HCT116 (cell line): ENCODE measurements at regions not wholly inside any gene's neighbourhood (a gene's known extent, or its start where the extent isn't known, plus 50 kb on each side); places are given as distances from the start of the nearest gene placed in this dataset.

ENCODE experiments used
- ATAC-seq: fragments of 200-7000 bp; cut with Tn5 transposase; 2 replicates; pipeline ENCODE4 v1.9.1; 2020; ENCODE audit warnings: mild to moderate bottlenecking, moderate library complexity
- BruUV-seq: library from RNA; stranded (reverse); fragments of 400-500 nt; replicated peaks from 2 replicates; lab custom pipeline; 2021; lab: Mats Ljungman, UMichigan
- CTCF ChIA-PET: fragments of 300-600 bp; sonication (Branson Sonifier 250); formaldehyde crosslinking; loops from one replicate; lab custom pipeline; 2021; ENCODE audit warnings: antibody characterized with exemption; lab: Charles Lee
- POLR2A ChIA-PET: fragments of 300-600, 350-600 bp; sonication (Branson Sonifier 250); formaldehyde crosslinking; loops from one replicate; lab custom pipeline; 2021; ENCODE audit warnings: antibody characterized with exemption; lab: Charles Lee
- RAD21 ChIA-PET, 2 experiments: fragments of 300-600 bp; sonication (Branson Sonifier 250); formaldehyde crosslinking; loops; one replicate each; lab custom pipeline; 2023; ENCODE audit warnings: low total read pairs in 2 of 2; ENCODE audit not compliant: uncharacterized antibody in 2 of 2, unreplicated experiment in 2 of 2, low non-redundant PET in 1 of 2; lab: Charles Lee
- DNase-seq: peaks from one replicate; pipeline ENCODE4 v3.0.0-alpha.2; 2010; ENCODE audit warnings: low read depth, low spot score
- H2AFZ ChIP-seq: fragments of 200-600 bp; shearing (Covaris generic), sonication (generic); 2 replicates; pipeline ENCODE4 v1.6.1; 2017; ENCODE audit warnings: low read depth, mixed run types, mixed read lengths, antibody characterized with exemption, low read length; ENCODE audit not compliant: poor library complexity, severe bottlenecking
- H3K27ac ChIP-seq: 2 replicates; pipeline ENCODE4 v1.5.1; 2012; ENCODE audit warnings: low read depth, low read length
- H3K27me3 ChIP-seq: fragments of 200-600 bp; sonication (generic); 2 replicates; pipeline ENCODE4 v1.6.1; 2016; ENCODE audit warnings: mixed run types, low read length, mixed read lengths; ENCODE audit not compliant: insufficient read depth
- H3K36me3 ChIP-seq, 2 experiments: fragments of 200-500 bp in 1 of 2; fragments of 200-600 bp in 1 of 2; sonication (Bioruptor generic) in 1 of 2; sonication (generic) in 1 of 2; 2 replicates each; pipeline versions ENCODE4 v1.5.1 to v1.6.1; 2014 to 2016; ENCODE audit warnings: low read length in 2 of 2, inconsistent platforms in 1 of 2, mixed read lengths in 1 of 2, mixed run types in 1 of 2; ENCODE audit not compliant: insufficient read depth in 2 of 2, control insufficient read depth in 1 of 2
- H3K4me1 ChIP-seq, 2 experiments: fragments of 200-600 bp in 1 of 2; sonication (generic) in 1 of 2; 2 replicates each; pipeline versions ENCODE4 v1.5.1 to v1.6.1; 2012 to 2017; ENCODE audit warnings: low read length in 2 of 2, inconsistent platforms in 1 of 2, mild to moderate bottlenecking in 1 of 2, mixed read lengths in 1 of 2, mixed run types in 1 of 2, moderate library complexity in 1 of 2; ENCODE audit not compliant: insufficient read depth in 2 of 2, control insufficient read depth in 1 of 2
- H3K4me2 ChIP-seq: fragments of 200-600 bp; sonication (generic); 2 replicates; pipeline ENCODE4 v1.6.1; 2017; ENCODE audit warnings: mixed run types, low read length, mixed read lengths
- H3K4me3 ChIP-seq, 2 experiments: fragments of 200-600 bp in 1 of 2; sonication (generic) in 1 of 2; replicated peaks in 1 of 2; 2 replicates each; pipeline ENCODE4 v1.5.1; 2011 to 2016; ENCODE audit warnings: low read length in 2 of 2, control low read depth in 1 of 2, low read depth in 1 of 2, mild to moderate bottlenecking in 1 of 2, mixed read lengths in 1 of 2, mixed run types in 1 of 2
- H3K79me2 ChIP-seq: fragments of 200-600 bp; sonication (generic); 2 replicates; pipeline ENCODE4 v1.6.1; 2017; ENCODE audit warnings: mild to moderate bottlenecking, mixed run types, low read length, moderate library complexity, mixed read lengths; ENCODE audit not compliant: insufficient read depth
- H3K9ac ChIP-seq: fragments of 200-600 bp; sonication (generic); 2 replicates; pipeline ENCODE4 v1.6.1; 2016; ENCODE audit warnings: low read length, mixed read lengths
- H3K9me2 ChIP-seq: fragments of 200-600 bp; sonication (generic), shearing (Covaris generic); 2 replicates; pipeline ENCODE4 v1.6.1; 2017; ENCODE audit warnings: mixed run types, mild to moderate bottlenecking, moderate library complexity; ENCODE audit not compliant: insufficient read depth
- H3K9me3 ChIP-seq, 2 experiments: fragments of 200-500 bp in 1 of 2; fragments of 200-600 bp in 1 of 2; sonication (Bioruptor generic) in 1 of 2; sonication (generic) in 1 of 2; 2 replicates each; pipeline ENCODE4 v1.6.1; 2014 to 2017; ENCODE audit warnings: low read length in 2 of 2, mixed read lengths in 2 of 2, inconsistent platforms in 1 of 2, low read depth in 1 of 2, mild to moderate bottlenecking in 1 of 2, mixed run types in 1 of 2, moderate library complexity in 1 of 2; ENCODE audit not compliant: control insufficient read depth in 1 of 2, insufficient read depth in 1 of 2
- H4K20me1 ChIP-seq: fragments of 200-600 bp; sonication (generic), shearing (Covaris generic); 2 replicates; pipeline ENCODE4 v1.6.1; 2017; ENCODE audit warnings: mixed run types, mild to moderate bottlenecking, moderate library complexity; ENCODE audit not compliant: insufficient read depth
- ATF3 ChIP-seq: IDR thresholded peaks from 2 replicates; pipeline ENCODE4 v1.6.1; 2012
- CBX3 ChIP-seq: IDR thresholded peaks from 2 replicates; pipeline ENCODE4 v1.6.1; 2012; ENCODE audit warnings: low read depth
- CEBPB ChIP-seq: IDR thresholded peaks from 2 replicates; pipeline ENCODE4 v1.6.1; 2012; ENCODE audit warnings: low read depth
- EGR1 ChIP-seq: IDR thresholded peaks from 2 replicates; pipeline ENCODE4 v1.6.1; 2012; ENCODE audit warnings: low read depth
- ELF1 ChIP-seq: IDR thresholded peaks from 2 replicates; pipeline ENCODE4 v1.6.1; 2012; ENCODE audit warnings: low read depth, borderline replicate concordance
- EZH2 ChIP-seq: fragments of 200-600 bp; sonication (generic); IDR thresholded peaks from 2 replicates; pipeline ENCODE4 v1.6.1; 2017; ENCODE audit warnings: antibody characterized with exemption, mixed run types
- EZH2phosphoT487 ChIP-seq: fragments of 200-600 bp; IDR thresholded peaks from 2 replicates; pipeline ENCODE4 v1.6.1; 2018; ENCODE audit warnings: antibody characterized with exemption, borderline replicate concordance
- FOSL1 ChIP-seq: IDR thresholded peaks from 2 replicates; pipeline ENCODE4 v1.6.1; 2012; ENCODE audit warnings: low read depth
- POLR2A ChIP-seq: IDR thresholded peaks from 2 replicates; pipeline ENCODE4 v1.7.0; 2011; ENCODE audit warnings: borderline replicate concordance; ENCODE audit not compliant: insufficient read depth, insufficient read length; ENCODE audit errors: extremely low read depth
- POLR2AphosphoS5 ChIP-seq: IDR thresholded peaks from 2 replicates; pipeline ENCODE4 v1.6.1; 2011; ENCODE audit warnings: mild to moderate bottlenecking, low read depth, low read length, moderate library complexity
- RAD21 ChIP-seq: IDR thresholded peaks from 2 replicates; pipeline ENCODE4 v1.6.1; 2012; ENCODE audit warnings: low read depth, mild to moderate bottlenecking
- SIN3A ChIP-seq: IDR thresholded peaks from 2 replicates; pipeline ENCODE4 v1.6.1; 2012; ENCODE audit warnings: low read depth
- SP1 ChIP-seq: IDR thresholded peaks from 2 replicates; pipeline ENCODE4 v1.6.1; 2012; ENCODE audit warnings: low read depth
- SRF ChIP-seq: IDR thresholded peaks from 2 replicates; pipeline ENCODE4 v1.6.1; 2012; ENCODE audit warnings: low read depth
- TCF7L2 ChIP-seq: IDR thresholded peaks from 2 replicates; pipeline ENCODE4 v1.7.0; 2011; ENCODE audit warnings: borderline replicate concordance, inconsistent platforms; ENCODE audit not compliant: insufficient read depth, insufficient read length; ENCODE audit errors: extremely low read depth
- YY1 ChIP-seq: IDR thresholded peaks from 2 replicates; pipeline ENCODE4 v1.6.1; 2011; ENCODE audit warnings: low read length, low read depth, moderate library complexity, mild to moderate bottlenecking; ENCODE audit not compliant: insufficient replicate concordance; ENCODE audit errors: extremely low read depth
- ZBTB33 ChIP-seq: IDR thresholded peaks from 2 replicates; pipeline ENCODE4 v1.6.1; 2011; ENCODE audit warnings: mild to moderate bottlenecking, low read length, moderate library complexity; ENCODE audit not compliant: insufficient replicate concordance; ENCODE audit errors: extremely low read depth
- ZNF274 ChIP-seq: fragments of 200-500 bp; sonication (Bioruptor generic); IDR thresholded peaks from 2 replicates; pipeline ENCODE4 v1.6.1; 2014; ENCODE audit warnings: mild to moderate bottlenecking, low read depth, low read length, inconsistent platforms
- intact Hi-C: fragments of 100-400 bp; cut with micrococcal nuclease; formaldehyde crosslinking; loops from 2 replicates; pipeline ENCODE4 v1.10.0; 2022
- TF ChIP-seq, protein P1 (sequence below): IDR thresholded peaks from 2 replicates; pipeline ENCODE4 v1.6.1; 2012

GRCh38 chr10:47101196-47101595 lies 190.0 kb downstream of the PTPN20 start:
- Histone ChIP-seq H3K9ac (no peak overlapping the region), H3K36me3 (no peaks in the 10 kb centered on the region), H3K4me2 (no peak overlapping the region), H2AFZ (no peak overlapping the region), H4K20me1 (no peaks in the 10 kb centered on the region), H3K9me3 (no peaks in the 10 kb centered on the region), H3K4me3 (no peak overlapping the region), H3K4me1 (no peaks in the 10 kb centered on the region), H3K27me3 (no peaks in the 10 kb centered on the region), H3K79me2 (no peaks in the 10 kb centered on the region), H3K9me2 (no peaks in the 10 kb centered on the region), H3K27ac (no peak overlapping the region)
- intact Hi-C loops: no loop called here
- ATAC-seq (no peak), DNase-seq (no peak)
- TF ChIP-seq POLR2A (no peak), EGR1 (no peak), POLR2AphosphoS5 (no peak), TCF7L2 (no peak), SP1 (no peak), SIN3A (no peak), ELF1 (no peak), RAD21 (no peak), EZH2 (no peak), FOSL1 (no peak), ZNF274 (no peak)
- TF ChIP-seq, protein P1, sequence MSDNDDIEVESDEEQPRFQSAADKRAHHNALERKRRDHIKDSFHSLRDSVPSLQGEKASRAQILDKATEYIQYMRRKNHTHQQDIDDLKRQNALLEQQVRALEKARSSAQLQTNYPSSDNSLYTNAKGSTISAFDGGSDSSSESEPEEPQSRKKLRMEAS: no peak
- ChIA-PET POLR2A (no interaction called here), RAD21 (no interaction called here), CTCF (no interaction called here)
- no TSS peak for BruUV-seq

DNA sequence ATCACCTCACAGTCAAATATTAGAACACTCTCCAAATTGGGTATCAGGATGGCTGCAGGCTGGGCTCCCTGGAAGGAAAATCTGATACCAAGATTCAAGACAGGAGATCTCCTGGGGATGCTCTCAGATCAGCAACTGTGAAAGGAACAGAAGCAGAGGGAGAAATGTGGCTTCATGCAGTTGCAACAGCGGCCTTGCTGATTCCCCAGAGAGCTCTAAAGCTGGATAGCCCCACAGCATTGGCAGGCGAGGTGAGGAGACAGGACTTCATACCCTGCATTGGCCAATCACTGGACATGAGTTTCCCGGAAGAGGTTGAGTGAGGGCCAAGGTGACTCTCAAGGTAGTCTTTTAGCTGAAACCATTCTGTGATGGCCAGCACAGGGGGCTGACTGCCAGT lies 190.6 kb downstream of the PTPN20 start:
- no peak overlapping the region for H3K4me3 ChIP-seq
- CTCF ChIA-PET: no interaction called here
- no peaks in the 10 kb centered on the region for H3K27me3 ChIP-seq
- intact Hi-C loops: no loop called here
- H3K9me3 ChIP-seq: no peaks in the 10 kb centered on the region
- ATAC-seq (no peak), DNase-seq (no peak)
- TF ChIP-seq CBX3: no peak
- no peak for TF ChIP-seq CEBPB
- TF ChIP-seq EZH2phosphoT487: no peak
- TF ChIP-seq YY1: no peak
- TF ChIP-seq ZNF274: no peak
- no peak for TF ChIP-seq SRF
- TF ChIP-seq ATF3: no peak
- TF ChIP-seq, protein P1: no peak
- TF ChIP-seq ZBTB33: no peak
- no peaks in the 10 kb centered on the region for H3K9me2 ChIP-seq
- H2AFZ ChIP-seq: no peak overlapping the region
- no peak overlapping the region for H3K27ac ChIP-seq
- H3K36me3 ChIP-seq: no peaks in the 10 kb centered on the region
- no TSS peak for BruUV-seq
- H3K79me2 ChIP-seq: no peaks in the 10 kb centered on the region
- POLR2A ChIA-PET: no interaction called here
- no peaks in the 10 kb centered on the region for H4K20me1 ChIP-seq
- no peak overlapping the region for H3K4me2 ChIP-seq
- H3K9ac ChIP-seq: no peak overlapping the region
- no peaks in the 10 kb centered on the region for H3K4me1 ChIP-seq
- RAD21 ChIA-PET: no interaction called here
